Fibroblast of gingiva (primary cell): ENCODE measurements at regions not wholly inside any gene's neighbourhood (a gene's known extent, or its start where the extent isn't known, plus 50 kb on each side); places are given as distances from the start of the nearest gene placed in this dataset.
"Not testable (repeated sequence)": the region's sequence is repeated elsewhere in the genome, so short reads cannot be mapped to it uniquely, and the experiment has no call there.

Experiments used
- DNase-seq: peaks from one replicate; pipeline ENCODE4 v3.0.0-alpha.2; 2011; ENCODE audit warnings: low read depth

DNA sequence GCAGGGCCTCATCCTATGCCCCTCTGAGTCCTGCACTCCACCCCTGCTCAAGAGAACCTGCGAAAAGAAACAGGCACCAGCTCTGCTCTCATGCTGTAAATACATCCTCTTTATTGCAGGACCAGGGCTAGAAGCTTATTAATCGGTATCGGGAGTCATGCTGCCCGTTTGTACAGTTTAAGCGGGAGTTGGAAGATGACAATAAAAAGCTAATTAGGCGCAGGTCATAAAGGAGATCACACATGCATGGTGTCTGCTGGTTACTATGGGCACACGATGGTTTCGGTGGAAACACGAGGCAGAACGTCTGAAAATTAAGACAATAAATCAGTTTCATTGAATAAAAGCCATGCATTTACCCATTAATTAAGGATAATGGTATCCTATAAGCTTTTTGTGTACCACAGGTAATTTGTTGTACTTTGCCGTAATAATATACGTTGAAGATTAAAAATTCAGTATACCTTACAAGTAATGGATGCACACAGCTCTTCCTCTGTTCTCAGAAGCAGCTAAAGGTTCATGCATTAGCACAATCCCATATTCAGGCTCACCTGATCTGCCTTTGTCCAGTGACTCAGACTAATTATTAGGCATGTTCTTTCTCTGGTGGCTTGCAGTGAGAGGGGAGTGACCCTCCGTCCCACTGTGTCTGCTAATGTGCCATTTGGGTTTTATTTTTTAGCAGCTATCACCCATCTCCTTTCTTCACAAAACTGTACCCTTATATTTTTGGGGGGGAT is 406.0 kb downstream of the TSHZ3 start:
- DNase-seq, result no peak

DNA sequence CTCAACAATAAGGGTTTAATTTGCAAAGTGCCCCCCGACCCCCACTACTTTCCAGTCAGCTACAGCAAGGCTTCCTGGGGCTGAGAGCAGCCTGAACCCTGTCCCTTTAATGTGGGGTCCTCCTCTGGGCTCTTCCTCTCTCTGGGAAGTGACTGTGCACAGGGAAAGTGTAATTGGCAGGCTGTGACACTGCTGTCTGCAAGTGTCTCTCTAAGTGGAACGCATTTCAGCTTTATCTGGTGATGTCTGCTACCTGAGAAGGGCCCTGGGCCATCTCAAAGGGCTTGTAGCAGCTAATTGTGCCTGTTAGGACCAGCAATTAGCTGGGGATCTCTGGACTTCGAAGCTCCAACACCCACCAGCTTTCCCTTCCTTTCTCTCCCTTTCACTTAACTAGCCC is 406.6 kb downstream of the TSHZ3 start:
- no peak for DNase-seq

DNA sequence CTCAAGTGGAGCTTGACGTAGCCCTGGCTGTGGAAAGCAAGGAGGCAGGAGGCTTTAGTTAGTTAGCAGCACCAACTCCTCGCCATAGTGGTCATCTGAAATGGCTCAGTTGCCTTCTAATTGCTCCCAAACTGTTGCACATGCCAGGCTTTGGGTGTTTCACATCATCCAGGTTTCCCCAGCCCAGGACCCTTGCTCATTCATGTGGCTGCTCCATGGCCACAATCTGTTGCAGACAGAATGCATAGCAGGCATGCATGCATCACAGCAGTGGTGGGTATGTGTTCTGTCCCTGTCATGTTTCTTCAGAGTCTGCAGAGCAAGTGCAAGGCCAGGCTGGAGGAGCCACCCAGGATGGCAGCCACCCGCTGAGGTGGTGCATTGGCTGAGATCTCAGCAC is 407.6 kb downstream of the TSHZ3 start:
- no peak for DNase-seq

DNA sequence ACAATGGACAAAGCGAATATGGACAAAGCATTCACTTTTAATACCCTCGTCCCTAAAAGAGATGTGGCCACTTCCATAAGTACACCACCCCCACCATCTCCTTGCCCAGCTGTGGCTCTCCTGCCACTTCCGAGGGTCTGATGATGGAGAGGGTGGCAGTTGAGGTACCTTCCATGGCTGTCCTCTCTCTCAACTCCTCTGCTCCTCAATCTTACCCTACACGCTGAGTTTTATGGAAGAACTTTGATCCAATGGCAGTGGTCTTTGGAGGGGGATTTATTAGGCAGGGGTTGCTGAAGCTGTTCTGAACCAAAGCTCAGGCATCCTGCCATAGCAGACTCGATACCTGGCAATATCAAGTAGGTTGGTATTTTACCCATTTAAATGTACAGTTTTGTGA is 413.0 kb downstream of the TSHZ3 start:
- no peak for DNase-seq

DNA sequence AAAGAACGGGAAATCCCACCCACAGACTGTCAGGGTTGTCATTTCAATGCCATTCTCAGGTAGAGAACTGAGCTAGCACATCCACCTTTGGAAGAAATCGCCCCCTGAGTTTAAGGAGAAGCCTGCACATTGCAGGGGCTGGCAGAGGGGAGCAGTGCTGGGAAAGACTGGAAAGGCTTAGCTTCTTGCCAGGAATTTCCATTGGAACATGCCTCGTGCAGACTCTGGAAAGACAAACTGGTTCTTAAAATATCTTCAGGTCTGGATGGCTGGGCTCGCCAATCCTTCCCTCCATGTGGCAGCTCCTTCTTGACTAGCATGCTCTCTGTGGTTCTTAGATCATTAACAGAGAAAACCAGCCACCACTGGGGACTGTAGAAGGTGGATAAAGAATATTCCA is 414.1 kb downstream of the TSHZ3 start:
- no peak for DNase-seq

GRCh38 chr19:30933454-30933853 is 415.8 kb downstream of the TSHZ3 start:
- DNase-seq, result not testable (repeated sequence)

DNA sequence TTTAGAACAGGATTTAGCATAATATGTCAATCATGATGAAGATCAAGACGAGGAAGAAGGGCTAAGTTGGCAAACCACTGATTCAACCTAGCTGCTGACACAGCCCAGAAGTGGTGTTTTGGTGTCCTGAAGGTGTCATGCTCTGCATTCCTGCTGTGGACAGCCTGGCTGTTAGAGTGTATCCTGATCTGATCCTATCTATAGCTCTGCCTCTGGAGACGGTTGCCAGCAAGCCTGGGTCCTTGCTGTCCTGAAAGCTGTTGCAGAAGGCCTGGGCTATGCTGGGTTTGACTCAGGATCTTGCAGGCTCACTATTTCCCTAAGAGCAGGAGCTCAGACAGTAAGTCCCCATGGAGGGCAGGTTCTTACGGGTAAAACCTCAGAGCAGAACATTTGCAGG is 416.4 kb downstream of the TSHZ3 start:
- DNase-seq, result no peak

- no peak for DNase-seq
Measured at GRCh38 chr19:30930941-30931706, 418.1 kb downstream of the TSHZ3 start.

- DNase-seq, result no peak
Measured at GRCh38 chr19:30927705-30928104, 421.5 kb downstream of the TSHZ3 start.

GRCh38 chr19:30924670-30925069 is 424.6 kb downstream of the TSHZ3 start:
- DNase-seq, result no peak

DNA sequence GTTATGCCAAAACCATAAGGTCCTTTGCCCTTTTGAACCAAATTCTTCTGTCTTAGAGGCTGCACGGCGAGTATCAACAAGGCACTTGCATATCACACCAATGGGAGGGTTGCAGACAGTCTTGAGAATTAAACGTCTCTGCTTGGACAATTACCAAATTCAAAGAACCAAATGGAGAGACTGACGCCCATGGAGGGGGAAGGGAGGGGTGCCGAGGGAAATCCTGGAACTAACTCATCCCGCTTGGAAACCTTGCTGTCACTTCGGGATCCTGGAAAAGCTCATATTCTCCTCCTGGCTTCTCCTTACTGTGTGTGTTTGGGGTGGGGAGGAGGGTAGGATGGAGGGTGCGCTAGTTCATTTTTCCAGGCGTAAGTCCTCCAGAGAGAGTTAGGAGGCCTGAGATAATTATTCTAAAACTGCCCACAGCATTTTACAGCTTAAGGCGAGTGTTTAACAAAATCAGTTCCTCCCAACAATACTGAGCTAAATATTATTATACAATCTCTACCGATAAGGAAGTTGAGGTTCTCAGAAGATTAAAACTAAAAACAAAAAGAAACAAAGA is 425.1 kb downstream of the TSHZ3 start:
- DNase-seq, result no peak

DNA sequence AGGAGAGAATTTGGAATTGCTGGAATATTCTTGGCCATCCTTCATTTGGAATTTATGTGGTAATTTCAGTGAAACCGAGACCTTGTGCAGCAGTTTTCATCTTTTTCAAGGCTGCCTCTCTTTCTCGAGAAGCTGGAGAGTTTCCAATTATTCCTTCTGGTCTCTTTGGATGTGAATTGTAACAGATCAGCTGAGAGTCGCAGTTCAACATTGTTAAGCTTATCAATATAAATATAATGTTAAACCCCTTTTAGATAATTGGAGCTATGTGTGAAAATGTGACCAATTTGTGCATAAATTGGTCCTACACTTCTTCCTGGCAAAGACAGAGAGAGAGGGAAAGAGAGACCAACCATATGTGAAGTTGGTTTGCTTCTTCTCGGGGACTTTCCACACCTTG is 425.6 kb downstream of the TSHZ3 start:
- no peak for DNase-seq

DNA sequence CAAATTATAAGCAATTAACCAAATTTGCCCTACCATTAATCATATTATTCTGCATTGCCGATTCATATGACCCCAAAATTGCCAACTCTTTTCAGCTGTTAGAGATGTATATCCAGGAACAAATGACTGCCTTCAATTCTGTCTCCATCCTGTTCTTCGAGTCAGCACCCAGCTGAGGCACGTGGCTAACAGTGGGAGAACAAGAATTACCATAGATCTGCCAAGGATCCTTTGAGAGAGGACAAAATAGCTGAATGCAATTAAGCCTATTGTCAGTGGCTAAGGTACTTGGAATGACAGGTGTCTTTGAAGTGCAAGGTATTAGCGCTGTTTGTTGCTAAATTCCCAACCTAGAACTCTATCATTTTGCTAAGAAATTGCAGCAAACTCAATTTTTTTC is 426.1 kb downstream of the TSHZ3 start:
- DNase-seq, result no peak

DNA sequence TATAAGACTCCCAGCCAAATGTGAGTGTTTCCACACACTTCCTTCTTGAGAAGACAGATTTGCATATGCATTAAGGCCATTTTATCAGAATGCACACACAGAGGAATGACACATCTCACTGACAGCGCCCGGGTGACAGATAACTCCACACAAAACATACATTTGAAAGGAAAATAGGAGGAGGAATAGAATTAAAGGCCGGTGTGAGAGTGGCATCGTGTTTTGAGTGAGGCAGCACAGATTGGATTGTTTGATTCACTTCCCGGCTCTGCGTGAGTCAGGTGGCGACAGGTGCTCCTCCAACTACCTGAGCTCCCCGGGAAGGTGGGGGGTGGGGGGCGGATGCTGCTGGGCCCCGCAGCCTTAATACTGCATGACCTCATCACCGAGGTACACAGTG is 429.0 kb downstream of the TSHZ3 start:
- no peak for DNase-seq

DNA sequence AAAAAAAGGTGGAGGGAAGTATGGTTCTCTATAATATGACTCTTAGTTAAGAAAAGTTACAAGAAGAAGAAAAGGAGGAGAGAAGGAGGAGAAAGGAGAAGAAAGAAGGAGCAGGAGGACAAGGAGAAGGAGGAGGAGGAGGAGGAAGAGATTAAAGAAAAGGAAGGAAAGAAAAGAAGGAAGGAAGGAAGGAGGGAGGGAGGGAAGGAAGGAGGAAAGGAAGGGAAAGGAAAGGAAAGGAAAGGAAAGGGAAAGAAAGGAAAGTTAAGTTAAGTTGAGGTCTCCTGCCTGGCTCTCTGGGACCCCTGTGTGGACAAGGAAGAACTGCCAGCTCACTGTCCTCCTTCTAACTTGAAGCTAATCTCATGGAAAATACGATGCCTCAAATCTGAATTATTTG is 429.5 kb downstream of the TSHZ3 start:
- no peak for DNase-seq

DNA sequence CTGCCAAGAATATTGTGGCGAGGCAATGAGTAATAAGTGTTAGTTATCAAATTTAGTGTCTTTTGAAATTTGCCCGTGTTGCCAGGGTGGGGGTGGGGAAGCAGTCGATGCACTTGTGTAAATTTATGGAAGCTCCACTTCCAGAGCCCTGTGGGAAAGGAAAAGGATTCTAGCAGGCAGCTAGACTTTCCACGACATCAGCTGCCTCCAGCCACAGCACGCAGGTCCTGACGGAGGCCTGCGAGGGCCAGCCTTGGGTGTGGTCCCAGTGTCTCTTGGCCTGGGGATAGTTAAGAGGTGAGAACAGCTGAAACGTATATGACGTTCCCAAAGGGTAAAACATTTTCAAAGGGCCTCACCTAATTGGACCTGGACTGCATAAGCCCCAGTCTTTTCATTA is 433.0 kb downstream of the TSHZ3 start:
- no peak for DNase-seq

GRCh38 chr19:30911491-30911890 is 437.7 kb downstream of the TSHZ3 start:
- no peak for DNase-seq

- no peak for DNase-seq
Measured at GRCh38 chr19:30910485-30911240, 438.6 kb downstream of the TSHZ3 start.

DNA sequence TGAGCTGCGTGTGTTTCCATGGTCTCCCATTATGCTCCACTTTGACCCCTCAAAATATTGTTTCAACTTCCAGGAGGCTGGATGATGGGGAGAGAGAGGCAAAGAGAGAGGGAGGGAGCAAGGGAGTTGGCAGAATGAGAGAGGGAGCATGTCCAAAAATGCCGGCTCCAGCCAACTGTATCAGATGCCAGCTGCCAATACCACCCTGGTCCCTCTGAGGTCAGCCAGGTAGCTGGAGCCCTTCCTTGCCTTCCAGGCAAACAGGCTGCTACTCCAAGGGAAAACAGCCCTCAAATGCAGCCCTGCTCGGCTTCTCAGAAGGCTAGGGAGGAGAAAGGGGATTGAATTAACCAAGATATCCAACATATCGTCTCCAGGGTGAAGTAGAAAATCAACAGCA is 440.0 kb downstream of the TSHZ3 start:
- no peak for DNase-seq

- DNase-seq, result no peak
Measured at GRCh38 chr19:30908262-30908771, 440.9 kb downstream of the TSHZ3 start.

DNA sequence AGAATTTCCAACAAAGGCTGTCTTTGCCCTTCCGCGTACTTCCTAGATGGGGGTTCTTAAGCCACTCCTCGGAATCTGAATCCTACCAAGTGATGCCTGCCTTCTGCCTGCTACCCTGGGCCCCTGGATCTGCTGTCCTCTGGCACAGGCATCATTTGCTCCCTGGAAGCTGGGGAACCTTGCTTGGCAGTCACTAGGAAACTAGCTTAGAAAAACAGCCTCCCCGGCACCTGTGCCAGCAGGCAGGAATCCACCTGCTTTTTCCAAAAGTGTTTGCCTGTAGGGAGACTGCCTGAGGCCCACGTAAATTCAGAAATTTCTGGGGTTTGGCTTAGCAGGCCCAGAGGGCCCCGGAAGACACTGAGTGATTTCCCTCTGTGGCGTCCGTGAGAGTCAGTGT is 442.4 kb downstream of the TSHZ3 start:
- no peak for DNase-seq

- DNase-seq, result no peak
Measured at GRCh38 chr19:30900051-30900450, 449.2 kb downstream of the TSHZ3 start.
